CD4-positive, alpha-beta T cell (primary cell): ENCODE measurements at regions not wholly inside any gene's neighbourhood (a gene's known extent, or its start where the extent isn't known, plus 50 kb on each side); places are given as distances from the start of the nearest gene placed in this dataset.

Experiments used
- ATAC-seq: fragments of 200-7000 bp; cut with Tn5 transposase; one replicate; pipeline ENCODE4 v1.10.0; 2022; ENCODE audit warnings: mild to moderate bottlenecking; ENCODE audit not compliant: poor library complexity
- CTCF ChIA-PET: fragments of 350-600 bp; sonication (Branson Sonifier 250); formaldehyde crosslinking; loops from one replicate; lab custom pipeline; 2021; ENCODE audit warnings: antibody characterized with exemption, inconsistent platforms; lab: Charles Lee
- POLR2A ChIA-PET: fragments of 350-600 bp; sonication (Branson Sonifier 250); formaldehyde crosslinking; loops from one replicate; lab custom pipeline; 2021; ENCODE audit warnings: antibody characterized with exemption, inconsistent platforms; lab: Charles Lee
- DNase-seq, 14 experiments: peaks; one replicate each; pipeline ENCODE4 v3.0.0-alpha.2; 2013 to 2020; ENCODE audit warnings: mixed read lengths in 2 of 14
- H3K27ac ChIP-seq, 2 donors: one replicate each; pipeline versions ENCODE4 v1.5.1 to v1.7.0; 2013; ENCODE audit warnings: low read length in 2 of 2, low read depth in 1 of 2, mild to moderate bottlenecking in 1 of 2
- H3K27me3 ChIP-seq, 2 experiments: 1 replicate in 1 of 2; 2 replicates in 1 of 2; pipeline versions ENCODE4 v1.6.1 to v1.7.0; 2013; ENCODE audit warnings: low read length in 2 of 2, control low read depth in 1 of 2, mild to moderate bottlenecking in 1 of 2, moderate library complexity in 1 of 2; ENCODE audit not compliant: insufficient read depth in 2 of 2, control insufficient read depth in 1 of 2
- H3K36me3 ChIP-seq: one replicate; pipeline ENCODE4 v1.6.1; 2013; ENCODE audit warnings: low read length, control low read depth; ENCODE audit not compliant: insufficient read depth
- H3K4me1 ChIP-seq: one replicate; pipeline ENCODE4 v1.6.1; 2013; ENCODE audit warnings: low read length, control low read depth; ENCODE audit not compliant: insufficient read depth
- H3K4me3 ChIP-seq: one replicate; pipeline ENCODE4 v1.5.1; 2013; ENCODE audit warnings: mild to moderate bottlenecking, low read length, moderate library complexity
- H3K9me3 ChIP-seq, 2 experiments: 1 replicate in 1 of 2; 2 replicates in 1 of 2; pipeline versions ENCODE4 v1.6.1 to v1.7.0; 2013; ENCODE audit warnings: low read length in 2 of 2, mild to moderate bottlenecking in 2 of 2, control low read depth in 1 of 2, moderate library complexity in 1 of 2; ENCODE audit not compliant: control insufficient read depth in 1 of 2, insufficient read depth in 1 of 2
- H3K27ac Mint-ChIP-seq: one replicate; pipeline ENCODE4 v1.8.0; 2020; ENCODE audit warnings: mixed read lengths
- H3K27me3 Mint-ChIP-seq: one replicate; pipeline ENCODE4 v1.8.0; 2021; ENCODE audit warnings: mixed read lengths
- H3K36me3 Mint-ChIP-seq: one replicate; pipeline ENCODE4 v1.8.0; 2021; ENCODE audit warnings: low read depth, mixed read lengths
- H3K4me1 Mint-ChIP-seq: one replicate; pipeline ENCODE4 v1.8.0; 2021; ENCODE audit warnings: low read depth, mixed read lengths
- H3K4me3 Mint-ChIP-seq: one replicate; pipeline ENCODE4 v1.8.0; 2020; ENCODE audit warnings: mild to moderate bottlenecking, mixed read lengths
- H3K9me3 Mint-ChIP-seq: one replicate; pipeline ENCODE4 v1.8.0; 2020; ENCODE audit warnings: mixed read lengths
- CTCF ChIP-seq: fragments of 200-600 bp; IDR thresholded peaks from one replicate; pipeline ENCODE4 v1.8.0; 2022; ENCODE audit warnings: antibody characterized with exemption, mild to moderate bottlenecking
- intact Hi-C, 2 experiments: fragments of 100-400 bp; cut with DNase I in 1 of 2; cut with micrococcal nuclease in 1 of 2; formaldehyde crosslinking; loops; one replicate each; pipeline versions ENCODE4 v1.15.1 to v1.9.0; 2023 to 2025; cut with DNase I, micrococcal nuclease

- Histone ChIP-seq H3K4me1 (no peaks in the 10 kb centered on the region), H3K36me3 (no peaks in the 10 kb centered on the region), H3K4me3 (no peak overlapping the region), H3K9me3 (no peaks in the 10 kb centered on the region), H3K27ac (no peak overlapping the region), H3K27me3 (no peaks in the 10 kb centered on the region)
- no peaks in the 10 kb centered on the region for H3K4me1 Mint-ChIP-seq
- no peak for ATAC-seq
- no peak overlapping the region for H3K4me3 Mint-ChIP-seq
- ChIA-PET POLR2A (no interaction called here), CTCF (no interaction called here)
- intact Hi-C loops, result no loop called here
- no peak for TF ChIP-seq CTCF
- DNase-seq, result no peak
- H3K9me3 Mint-ChIP-seq, result no peaks in the 10 kb centered on the region
- H3K27me3 Mint-ChIP-seq, result peaks cover 16% of the 10 kb centered on the region
- no peak overlapping the region for H3K27ac Mint-ChIP-seq
- H3K36me3 Mint-ChIP-seq, result no peaks in the 10 kb centered on the region
These were observed 313.1 kb downstream of the RPS24 start for GRCh38 chr10:78346721-78347120.

- Histone ChIP-seq H3K4me1 (no peaks in the 10 kb centered on the region), H3K4me3 (no peak overlapping the region), H3K9me3 (no peaks in the 10 kb centered on the region), H3K27ac (no peak overlapping the region), H3K27me3 (no peaks in the 10 kb centered on the region), H3K36me3 (no peaks in the 10 kb centered on the region)
- Mint-ChIP-seq H3K9me3 (no peaks in the 10 kb centered on the region), H3K4me1 (no peaks in the 10 kb centered on the region), H3K27ac (no peak overlapping the region), H3K36me3 (no peaks in the 10 kb centered on the region), H3K4me3 (no peak overlapping the region), H3K27me3 (peaks cover 20% of the 10 kb centered on the region)
- DNase-seq (no peak), ATAC-seq (no peak)
- TF ChIP-seq CTCF, result no peak
- ChIA-PET CTCF (no interaction called here), POLR2A (no interaction called here)
- intact Hi-C loops, result no loop called here
These were observed 314.9 kb downstream of the RPS24 start for GRCh38 chr10:78348411-78349164.

DNA sequence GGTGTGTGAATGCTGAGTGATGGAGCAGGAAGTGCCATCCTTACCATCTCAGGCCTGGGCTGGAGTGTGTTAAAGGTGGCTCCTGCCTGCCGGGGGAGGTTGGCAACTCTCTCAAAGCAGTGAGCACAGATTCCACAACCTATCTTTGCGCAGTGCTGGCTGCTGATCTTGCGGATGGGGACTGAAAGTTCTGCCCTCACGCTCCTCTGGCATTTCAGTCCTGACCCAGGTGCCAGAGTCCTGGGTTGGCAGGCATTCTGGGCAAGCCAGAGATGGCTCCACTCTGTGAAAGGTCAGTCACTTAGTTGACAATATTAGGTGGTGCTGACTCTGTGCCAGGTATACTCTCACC lies 315.5 kb downstream of the RPS24 start:
- no peak overlapping the region for H3K4me3 ChIP-seq
- Mint-ChIP-seq H3K9me3 (no peaks in the 10 kb centered on the region), H3K4me1 (no peaks in the 10 kb centered on the region), H3K27me3 (peaks cover 20% of the 10 kb centered on the region), H3K4me3 (no peak overlapping the region), H3K36me3 (no peaks in the 10 kb centered on the region), H3K27ac (no peak overlapping the region)
- no peaks in the 10 kb centered on the region for H3K27me3 ChIP-seq
- POLR2A ChIA-PET, result no interaction called here
- no peaks in the 10 kb centered on the region for H3K4me1 ChIP-seq
- no peaks in the 10 kb centered on the region for H3K9me3 ChIP-seq
- TF ChIP-seq CTCF, result no peak
- CTCF ChIA-PET, result no interaction called here
- no peaks in the 10 kb centered on the region for H3K36me3 ChIP-seq
- H3K27ac ChIP-seq, result no peak overlapping the region
- intact Hi-C loops, result no loop called here
- DNase-seq, result peak in 1 of 14 experiments; percentile 12
- ATAC-seq, result no peak
